ENCODE measurements at regions not wholly inside any gene's neighbourhood (a gene's known extent, or its start where the extent isn't known, plus 50 kb on each side); places are given as distances from the start of the nearest gene placed in this dataset.

DNA sequence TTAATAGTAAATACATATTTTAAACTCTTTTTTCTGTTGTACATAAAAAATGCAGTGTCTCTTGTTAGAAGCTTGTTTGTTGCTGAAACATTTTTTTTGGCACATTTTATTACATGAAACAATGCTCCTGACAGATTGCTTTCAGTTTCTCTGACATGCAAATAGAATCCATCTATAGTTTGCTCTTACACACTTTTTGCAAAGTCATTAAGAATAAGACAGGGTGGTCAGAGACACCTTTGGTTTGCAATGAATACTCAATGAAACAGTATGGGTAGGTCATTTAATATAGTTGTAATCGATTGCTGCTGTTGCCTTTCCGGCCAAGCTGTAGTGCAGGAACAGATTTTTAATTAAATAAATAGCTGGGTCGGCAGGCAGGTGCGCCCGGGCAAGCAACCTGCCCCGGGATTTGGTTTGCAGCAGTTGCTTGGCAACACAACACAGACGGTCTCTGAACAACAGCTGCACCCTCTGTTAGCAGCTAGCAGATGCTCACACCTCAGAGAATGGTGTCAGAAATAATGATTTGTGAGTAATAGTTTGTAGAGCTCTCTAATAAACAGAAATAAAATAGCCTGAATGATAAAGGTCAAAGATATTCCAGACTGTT is 115.7 kb upstream of the CACNA2D1 start:
- Mint-ChIP-seq H3K27me3 (ENCODE audit: low read depth) (no peaks in the 10 kb centered on the region), H3K36me3 (peaks cover 6% of the 10 kb centered on the region; the same call in 1 of the 2 replicates), H3K27ac (peak overlapping the region; percentile 57; the same call in 1 of the 2 replicates), H3K4me3 (no peak overlapping the region), H3K4me1 (peaks cover 6% of the 10 kb centered on the region), H3K9me3 (peaks cover 24% of the 10 kb centered on the region)
- peak; percentile 62 for DNase-seq (ENCODE audit: low spot score)
- ChIA-PET POLR2A (interaction anchor here (0.5 kb wide), 1 partner anchor 343 kb away, joined by 3 read pairs; no protein-coding TSS in a partner anchor), CTCF (interaction anchor here (1.0 kb wide), 2 partner anchors 13 to 78 kb away, joined by 3 to 4 read pairs; no protein-coding TSS in a partner anchor)
- ATAC-seq, result peak; percentile 96
- no peak for TF ChIP-seq TEAD1 (CRISPR knock-in tag; IDR thresholded peaks at IDR 0.05)
- TF ChIP-seq, protein P1, sequence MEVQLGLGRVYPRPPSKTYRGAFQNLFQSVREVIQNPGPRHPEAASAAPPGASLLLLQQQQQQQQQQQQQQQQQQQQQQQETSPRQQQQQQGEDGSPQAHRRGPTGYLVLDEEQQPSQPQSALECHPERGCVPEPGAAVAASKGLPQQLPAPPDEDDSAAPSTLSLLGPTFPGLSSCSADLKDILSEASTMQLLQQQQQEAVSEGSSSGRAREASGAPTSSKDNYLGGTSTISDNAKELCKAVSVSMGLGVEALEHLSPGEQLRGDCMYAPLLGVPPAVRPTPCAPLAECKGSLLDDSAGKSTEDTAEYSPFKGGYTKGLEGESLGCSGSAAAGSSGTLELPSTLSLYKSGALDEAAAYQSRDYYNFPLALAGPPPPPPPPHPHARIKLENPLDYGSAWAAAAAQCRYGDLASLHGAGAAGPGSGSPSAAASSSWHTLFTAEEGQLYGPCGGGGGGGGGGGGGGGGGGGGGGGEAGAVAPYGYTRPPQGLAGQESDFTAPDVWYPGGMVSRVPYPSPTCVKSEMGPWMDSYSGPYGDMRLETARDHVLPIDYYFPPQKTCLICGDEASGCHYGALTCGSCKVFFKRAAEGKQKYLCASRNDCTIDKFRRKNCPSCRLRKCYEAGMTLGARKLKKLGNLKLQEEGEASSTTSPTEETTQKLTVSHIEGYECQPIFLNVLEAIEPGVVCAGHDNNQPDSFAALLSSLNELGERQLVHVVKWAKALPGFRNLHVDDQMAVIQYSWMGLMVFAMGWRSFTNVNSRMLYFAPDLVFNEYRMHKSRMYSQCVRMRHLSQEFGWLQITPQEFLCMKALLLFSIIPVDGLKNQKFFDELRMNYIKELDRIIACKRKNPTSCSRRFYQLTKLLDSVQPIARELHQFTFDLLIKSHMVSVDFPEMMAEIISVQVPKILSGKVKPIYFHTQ (CRISPR knock-in tag; IDR thresholded peaks at IDR 0.05), result no peak
- TF ChIP-seq NFATC4 (CRISPR knock-in tag; IDR thresholded peaks at IDR 0.05), result no peak
- TF ChIP-seq, protein P2, sequence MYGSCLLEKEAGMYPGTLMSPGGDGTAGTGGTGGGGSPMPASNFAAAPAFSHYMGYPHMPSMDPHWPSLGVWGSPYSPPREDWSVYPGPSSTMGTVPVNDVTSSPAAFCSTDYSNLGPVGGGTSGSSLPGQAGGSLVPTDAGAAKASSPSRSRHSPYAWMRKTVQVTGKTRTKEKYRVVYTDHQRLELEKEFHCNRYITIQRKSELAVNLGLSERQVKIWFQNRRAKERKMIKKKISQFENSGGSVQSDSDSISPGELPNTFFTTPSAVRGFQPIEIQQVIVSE (CRISPR knock-in tag; IDR thresholded peaks at IDR 0.05; ENCODE audit: borderline replicate concordance), result no peak
- TF ChIP-seq CREB1 (CRISPR knock-in tag; IDR thresholded peaks at IDR 0.05), result no peak
- TF ChIP-seq, protein P3, sequence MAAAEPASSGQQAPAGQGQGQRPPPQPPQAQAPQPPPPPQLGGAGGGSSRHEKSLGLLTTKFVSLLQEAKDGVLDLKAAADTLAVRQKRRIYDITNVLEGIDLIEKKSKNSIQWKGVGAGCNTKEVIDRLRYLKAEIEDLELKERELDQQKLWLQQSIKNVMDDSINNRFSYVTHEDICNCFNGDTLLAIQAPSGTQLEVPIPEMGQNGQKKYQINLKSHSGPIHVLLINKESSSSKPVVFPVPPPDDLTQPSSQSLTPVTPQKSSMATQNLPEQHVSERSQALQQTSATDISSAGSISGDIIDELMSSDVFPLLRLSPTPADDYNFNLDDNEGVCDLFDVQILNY (CRISPR knock-in tag; IDR thresholded peaks at IDR 0.05), result no peak
- TF ChIP-seq, protein P4, sequence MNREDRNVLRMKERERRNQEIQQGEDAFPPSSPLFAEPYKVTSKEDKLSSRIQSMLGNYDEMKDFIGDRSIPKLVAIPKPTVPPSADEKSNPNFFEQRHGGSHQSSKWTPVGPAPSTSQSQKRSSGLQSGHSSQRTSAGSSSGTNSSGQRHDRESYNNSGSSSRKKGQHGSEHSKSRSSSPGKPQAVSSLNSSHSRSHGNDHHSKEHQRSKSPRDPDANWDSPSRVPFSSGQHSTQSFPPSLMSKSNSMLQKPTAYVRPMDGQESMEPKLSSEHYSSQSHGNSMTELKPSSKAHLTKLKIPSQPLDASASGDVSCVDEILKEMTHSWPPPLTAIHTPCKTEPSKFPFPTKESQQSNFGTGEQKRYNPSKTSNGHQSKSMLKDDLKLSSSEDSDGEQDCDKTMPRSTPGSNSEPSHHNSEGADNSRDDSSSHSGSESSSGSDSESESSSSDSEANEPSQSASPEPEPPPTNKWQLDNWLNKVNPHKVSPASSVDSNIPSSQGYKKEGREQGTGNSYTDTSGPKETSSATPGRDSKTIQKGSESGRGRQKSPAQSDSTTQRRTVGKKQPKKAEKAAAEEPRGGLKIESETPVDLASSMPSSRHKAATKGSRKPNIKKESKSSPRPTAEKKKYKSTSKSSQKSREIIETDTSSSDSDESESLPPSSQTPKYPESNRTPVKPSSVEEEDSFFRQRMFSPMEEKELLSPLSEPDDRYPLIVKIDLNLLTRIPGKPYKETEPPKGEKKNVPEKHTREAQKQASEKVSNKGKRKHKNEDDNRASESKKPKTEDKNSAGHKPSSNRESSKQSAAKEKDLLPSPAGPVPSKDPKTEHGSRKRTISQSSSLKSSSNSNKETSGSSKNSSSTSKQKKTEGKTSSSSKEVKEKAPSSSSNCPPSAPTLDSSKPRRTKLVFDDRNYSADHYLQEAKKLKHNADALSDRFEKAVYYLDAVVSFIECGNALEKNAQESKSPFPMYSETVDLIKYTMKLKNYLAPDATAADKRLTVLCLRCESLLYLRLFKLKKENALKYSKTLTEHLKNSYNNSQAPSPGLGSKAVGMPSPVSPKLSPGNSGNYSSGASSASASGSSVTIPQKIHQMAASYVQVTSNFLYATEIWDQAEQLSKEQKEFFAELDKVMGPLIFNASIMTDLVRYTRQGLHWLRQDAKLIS (CRISPR knock-in tag; IDR thresholded peaks at IDR 0.05; ENCODE audit: borderline replicate concordance), result no peak
- no peak for TF ChIP-seq ZMAT4 (CRISPR knock-in tag; IDR thresholded peaks at IDR 0.05)
- TF ChIP-seq KAT7 (CRISPR knock-in tag; IDR thresholded peaks at IDR 0.05; ENCODE audit: borderline replicate concordance), result no peak
- TF ChIP-seq CBFB (CRISPR knock-in tag; IDR thresholded peaks at IDR 0.05; ENCODE audit: low read depth), result no peak
- TF ChIP-seq ETV6 (CRISPR knock-in tag; IDR thresholded peaks at IDR 0.05), result no peak
- TF ChIP-seq, protein P5, sequence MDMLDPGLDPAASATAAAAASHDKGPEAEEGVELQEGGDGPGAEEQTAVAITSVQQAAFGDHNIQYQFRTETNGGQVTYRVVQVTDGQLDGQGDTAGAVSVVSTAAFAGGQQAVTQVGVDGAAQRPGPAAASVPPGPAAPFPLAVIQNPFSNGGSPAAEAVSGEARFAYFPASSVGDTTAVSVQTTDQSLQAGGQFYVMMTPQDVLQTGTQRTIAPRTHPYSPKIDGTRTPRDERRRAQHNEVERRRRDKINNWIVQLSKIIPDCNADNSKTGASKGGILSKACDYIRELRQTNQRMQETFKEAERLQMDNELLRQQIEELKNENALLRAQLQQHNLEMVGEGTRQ (CRISPR knock-in tag; IDR thresholded peaks at IDR 0.05), result no peak
- TF ChIP-seq, protein P6, sequence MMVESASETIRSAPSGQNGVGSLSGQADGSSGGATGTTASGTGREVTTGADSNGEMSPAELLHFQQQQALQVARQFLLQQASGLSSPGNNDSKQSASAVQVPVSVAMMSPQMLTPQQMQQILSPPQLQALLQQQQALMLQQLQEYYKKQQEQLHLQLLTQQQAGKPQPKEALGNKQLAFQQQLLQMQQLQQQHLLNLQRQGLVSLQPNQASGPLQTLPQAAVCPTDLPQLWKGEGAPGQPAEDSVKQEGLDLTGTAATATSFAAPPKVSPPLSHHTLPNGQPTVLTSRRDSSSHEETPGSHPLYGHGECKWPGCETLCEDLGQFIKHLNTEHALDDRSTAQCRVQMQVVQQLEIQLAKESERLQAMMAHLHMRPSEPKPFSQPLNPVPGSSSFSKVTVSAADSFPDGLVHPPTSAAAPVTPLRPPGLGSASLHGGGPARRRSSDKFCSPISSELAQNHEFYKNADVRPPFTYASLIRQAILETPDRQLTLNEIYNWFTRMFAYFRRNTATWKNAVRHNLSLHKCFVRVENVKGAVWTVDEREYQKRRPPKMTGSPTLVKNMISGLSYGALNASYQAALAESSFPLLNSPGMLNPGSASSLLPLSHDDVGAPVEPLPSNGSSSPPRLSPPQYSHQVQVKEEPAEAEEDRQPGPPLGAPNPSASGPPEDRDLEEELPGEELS (CRISPR knock-in tag; IDR thresholded peaks at IDR 0.05), result no peak
- no peak for TF ChIP-seq IRF2 (CRISPR knock-in tag; IDR thresholded peaks at IDR 0.05; ENCODE audit: borderline replicate concordance, low read depth)
- no peak for TF ChIP-seq ATF3 (CRISPR knock-in tag; conservative IDR thresholded peaks at IDR 0.05)
- TF ChIP-seq, protein P7, sequence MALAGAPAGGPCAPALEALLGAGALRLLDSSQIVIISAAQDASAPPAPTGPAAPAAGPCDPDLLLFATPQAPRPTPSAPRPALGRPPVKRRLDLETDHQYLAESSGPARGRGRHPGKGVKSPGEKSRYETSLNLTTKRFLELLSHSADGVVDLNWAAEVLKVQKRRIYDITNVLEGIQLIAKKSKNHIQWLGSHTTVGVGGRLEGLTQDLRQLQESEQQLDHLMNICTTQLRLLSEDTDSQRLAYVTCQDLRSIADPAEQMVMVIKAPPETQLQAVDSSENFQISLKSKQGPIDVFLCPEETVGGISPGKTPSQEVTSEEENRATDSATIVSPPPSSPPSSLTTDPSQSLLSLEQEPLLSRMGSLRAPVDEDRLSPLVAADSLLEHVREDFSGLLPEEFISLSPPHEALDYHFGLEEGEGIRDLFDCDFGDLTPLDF (CRISPR knock-in tag; IDR thresholded peaks at IDR 0.05), result no peak
- TF ChIP-seq ZNF671 (CRISPR knock-in tag; IDR thresholded peaks at IDR 0.05), result no peak
- no peak for TF ChIP-seq SOX15 (CRISPR knock-in tag; IDR thresholded peaks at IDR 0.05)
